ENCODE measurements at regions not wholly inside any gene's neighbourhood (a gene's known extent, or its start where the extent isn't known, plus 50 kb on each side); places are given as distances from the start of the nearest gene placed in this dataset.

- Histone ChIP-seq H3K36me3 (ENCODE audit: insufficient read depth, low read length) (no peaks in the 10 kb centered on the region), H3K9ac (ENCODE audit: low read length) (no peak overlapping the region), H3K4me3 (ENCODE audit: low read length) (no peak overlapping the region), H3K27ac (ENCODE audit: low read length) (no peak overlapping the region), H3K79me2 (replicated peaks; ENCODE audit: insufficient read depth, low read length) (no peaks in the 10 kb centered on the region), H3K9me3 (ENCODE audit: low read length) (no peaks in the 10 kb centered on the region), H3K4me2 (ENCODE audit: low read length) (no peak overlapping the region), H4K20me1 (ENCODE audit: insufficient read depth) (no peaks in the 10 kb centered on the region), H2AFZ (ENCODE audit: low read depth, low read length) (no peak overlapping the region), H3K9me2 (ENCODE audit: insufficient read depth, low read length) (no peaks in the 10 kb centered on the region), H3K27me3 (ENCODE audit: insufficient read depth, low read depth, low read length) (no peaks in the 10 kb centered on the region), H3F3A (ENCODE audit: insufficient read depth, low read length, poor library complexity, severe bottlenecking) (no peaks in the 10 kb centered on the region)
- TF ChIP-seq POLR2AphosphoS5 (IDR thresholded peaks at IDR 0.05) = no peak
- TF ChIP-seq TAF1 (IDR thresholded peaks at IDR 0.05; ENCODE audit: low read depth) = no peak
- no peak for TF ChIP-seq RAD21 (conservative IDR thresholded peaks at IDR 0.05)
- TF ChIP-seq EZH2 (IDR thresholded peaks at IDR 0.05; ENCODE audit: borderline replicate concordance, insufficient read depth, low read length, poor library complexity, severe bottlenecking) = no peak
- no peak for TF ChIP-seq EP300 (conservative IDR thresholded peaks at IDR 0.05; ENCODE audit: poor library complexity, severe bottlenecking)
These were observed 1786.4 kb upstream of the WWC1 start for GRCh38 chr5:166505067-166505466.

GRCh38 chr5:166505544-166505943 lies 1785.9 kb upstream of the WWC1 start:
- no peak overlapping the region for H3K4me2 ChIP-seq (ENCODE audit: low read length)
- H3K4me3 ChIP-seq (ENCODE audit: low read length) = no peak overlapping the region
- H3K27ac ChIP-seq (ENCODE audit: low read length) = no peak overlapping the region
- H4K20me1 ChIP-seq (ENCODE audit: insufficient read depth) = no peaks in the 10 kb centered on the region
- H3F3A ChIP-seq (ENCODE audit: insufficient read depth, low read length, poor library complexity, severe bottlenecking) = no peaks in the 10 kb centered on the region
- TF ChIP-seq EZH2 (IDR thresholded peaks at IDR 0.05; ENCODE audit: borderline replicate concordance, insufficient read depth, low read length, poor library complexity, severe bottlenecking) (no peak), POLR2AphosphoS5 (IDR thresholded peaks at IDR 0.05) (no peak), TAF1 (IDR thresholded peaks at IDR 0.05; ENCODE audit: low read depth) (no peak), RAD21 (conservative IDR thresholded peaks at IDR 0.05) (no peak), CTCF (IDR thresholded peaks at IDR 0.05; ENCODE audit: poor library complexity, severe bottlenecking) (no peak), SMC3 (conservative IDR thresholded peaks at IDR 0.05; ENCODE audit: poor library complexity) (no peak), REST (IDR thresholded peaks at IDR 0.05; ENCODE audit: borderline replicate concordance) (no peak), MXI1 (conservative IDR thresholded peaks at IDR 0.05; ENCODE audit: poor library complexity, severe bottlenecking) (no peak), EP300 (conservative IDR thresholded peaks at IDR 0.05; ENCODE audit: poor library complexity, severe bottlenecking) (no peak)
- no peaks in the 10 kb centered on the region for H3K36me3 ChIP-seq (ENCODE audit: insufficient read depth, low read length)
- H2AFZ ChIP-seq (ENCODE audit: low read depth, low read length) = no peak overlapping the region
- H3K79me2 ChIP-seq (replicated peaks; ENCODE audit: insufficient read depth, low read length) = no peaks in the 10 kb centered on the region
- no peak overlapping the region for H3K9ac ChIP-seq (ENCODE audit: low read length)
- no peaks in the 10 kb centered on the region for H3K9me2 ChIP-seq (ENCODE audit: insufficient read depth, low read length)
- H3K9me3 ChIP-seq (ENCODE audit: low read length) = no peaks in the 10 kb centered on the region
- H3K27me3 ChIP-seq (ENCODE audit: insufficient read depth, low read depth, low read length) = no peaks in the 10 kb centered on the region
